ENCODE measurements at regions not wholly inside any gene's neighbourhood (a gene's known extent, or its start where the extent isn't known, plus 50 kb on each side); places are given as distances from the start of the nearest gene placed in this dataset.

DNA sequence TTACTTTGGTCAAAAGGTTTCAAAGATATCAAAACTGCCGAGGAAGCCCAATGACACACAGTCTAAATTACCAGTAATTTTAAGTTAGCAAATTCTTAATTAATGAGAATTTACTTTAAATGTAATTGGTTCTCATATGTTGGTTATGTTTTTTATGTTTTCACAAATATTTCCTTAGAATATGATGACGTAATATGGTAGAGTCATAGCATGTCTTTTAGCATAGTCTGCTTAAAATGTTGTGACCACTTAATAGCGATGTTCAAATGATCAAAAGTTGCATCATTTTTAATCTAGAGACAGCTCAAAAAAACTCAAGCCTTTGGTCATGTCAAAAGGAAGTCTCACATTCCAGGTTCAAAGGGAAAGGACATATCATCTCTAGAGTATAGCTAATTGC lies 123.3 kb upstream of the ST6GAL2 start:
- Histone ChIP-seq H3K27me3 (replicated peaks) (no peaks in the 10 kb centered on the region), H3K4me3 (ENCODE audit: low read depth, low read length) (no peak overlapping the region), H3K27ac (no peak overlapping the region), H3K36me3 (replicated peaks) (no peaks in the 10 kb centered on the region)
- no peak for DNase-seq
- TF ChIP-seq, protein P1, sequence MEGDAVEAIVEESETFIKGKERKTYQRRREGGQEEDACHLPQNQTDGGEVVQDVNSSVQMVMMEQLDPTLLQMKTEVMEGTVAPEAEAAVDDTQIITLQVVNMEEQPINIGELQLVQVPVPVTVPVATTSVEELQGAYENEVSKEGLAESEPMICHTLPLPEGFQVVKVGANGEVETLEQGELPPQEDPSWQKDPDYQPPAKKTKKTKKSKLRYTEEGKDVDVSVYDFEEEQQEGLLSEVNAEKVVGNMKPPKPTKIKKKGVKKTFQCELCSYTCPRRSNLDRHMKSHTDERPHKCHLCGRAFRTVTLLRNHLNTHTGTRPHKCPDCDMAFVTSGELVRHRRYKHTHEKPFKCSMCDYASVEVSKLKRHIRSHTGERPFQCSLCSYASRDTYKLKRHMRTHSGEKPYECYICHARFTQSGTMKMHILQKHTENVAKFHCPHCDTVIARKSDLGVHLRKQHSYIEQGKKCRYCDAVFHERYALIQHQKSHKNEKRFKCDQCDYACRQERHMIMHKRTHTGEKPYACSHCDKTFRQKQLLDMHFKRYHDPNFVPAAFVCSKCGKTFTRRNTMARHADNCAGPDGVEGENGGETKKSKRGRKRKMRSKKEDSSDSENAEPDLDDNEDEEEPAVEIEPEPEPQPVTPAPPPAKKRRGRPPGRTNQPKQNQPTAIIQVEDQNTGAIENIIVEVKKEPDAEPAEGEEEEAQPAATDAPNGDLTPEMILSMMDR (IDR thresholded peaks at IDR 0.05; ENCODE audit: low read depth, low read length, missing control alignments) = no peak
- in situ Hi-C loops (cut with HindIII; ENCODE audit: low pct_ligation_motif_present, low sequenced_read_pairs) = no loop called here

DNA sequence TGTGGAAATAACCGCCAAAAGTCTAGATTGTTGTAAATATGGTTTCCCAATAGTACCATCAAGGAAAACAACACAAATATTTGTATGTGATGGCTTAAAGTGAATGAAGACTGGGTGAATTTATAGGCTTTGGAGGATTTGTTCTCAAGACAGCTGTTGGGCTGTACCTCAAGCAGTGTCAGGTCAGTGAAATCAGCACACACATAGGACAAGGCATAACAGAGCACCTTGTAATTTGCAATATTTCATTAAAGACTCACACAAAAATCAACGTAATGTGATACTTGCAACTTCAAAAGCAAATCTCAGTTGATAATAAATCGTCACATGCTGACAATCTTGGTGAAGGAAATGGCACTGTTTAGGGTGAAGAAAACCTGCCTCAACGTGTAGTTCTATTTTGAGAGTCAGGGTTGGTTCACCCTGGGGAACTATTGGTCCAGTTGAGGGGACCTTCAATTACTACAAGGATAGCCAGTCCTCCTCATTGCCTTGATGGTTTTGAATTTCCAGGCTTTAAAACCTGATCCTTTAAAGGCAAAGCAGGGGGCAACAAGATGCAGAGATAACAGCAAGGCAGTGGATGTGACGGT lies 126.8 kb upstream of the ST6GAL2 start:
- H3K36me3 ChIP-seq (replicated peaks) = no peaks in the 10 kb centered on the region
- no peak overlapping the region for H3K27ac ChIP-seq
- in situ Hi-C loops (cut with HindIII; ENCODE audit: low pct_ligation_motif_present, low sequenced_read_pairs) = no loop called here
- DNase-seq = no peak
- no peaks in the 10 kb centered on the region for H3K27me3 ChIP-seq (replicated peaks)
- TF ChIP-seq, protein P1 (IDR thresholded peaks at IDR 0.05; ENCODE audit: low read depth, low read length, missing control alignments) = no peak
- H3K4me3 ChIP-seq (ENCODE audit: low read depth, low read length) = no peak overlapping the region

DNA sequence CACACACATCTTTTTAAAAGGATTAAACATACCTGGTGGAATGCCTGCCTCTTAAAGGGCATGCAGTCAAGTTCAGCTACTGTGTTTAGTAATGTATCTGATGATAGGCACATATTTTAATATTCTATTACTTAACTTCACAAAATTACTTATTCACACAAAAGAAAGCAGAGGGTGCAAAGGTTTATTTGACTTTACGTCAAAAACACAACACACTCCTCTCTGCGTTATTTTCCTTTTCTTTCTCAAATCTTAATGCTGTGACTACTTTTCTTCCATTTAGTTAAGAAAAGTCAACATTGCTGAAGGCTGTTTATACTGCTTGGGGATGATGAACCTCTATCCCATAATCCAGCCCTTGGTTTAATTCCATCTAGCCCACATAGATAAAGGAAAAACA lies 127.9 kb upstream of the ST6GAL2 start:
- TF ChIP-seq, protein P1 (IDR thresholded peaks at IDR 0.05; ENCODE audit: low read depth, low read length, missing control alignments) = no peak
- in situ Hi-C loops (cut with HindIII; ENCODE audit: low pct_ligation_motif_present, low sequenced_read_pairs) = no loop called here
- Histone ChIP-seq H3K4me3 (ENCODE audit: low read depth, low read length) (no peak overlapping the region), H3K27ac (no peak overlapping the region), H3K36me3 (replicated peaks) (no peaks in the 10 kb centered on the region), H3K27me3 (replicated peaks) (no peaks in the 10 kb centered on the region)
- no peak for DNase-seq

DNA sequence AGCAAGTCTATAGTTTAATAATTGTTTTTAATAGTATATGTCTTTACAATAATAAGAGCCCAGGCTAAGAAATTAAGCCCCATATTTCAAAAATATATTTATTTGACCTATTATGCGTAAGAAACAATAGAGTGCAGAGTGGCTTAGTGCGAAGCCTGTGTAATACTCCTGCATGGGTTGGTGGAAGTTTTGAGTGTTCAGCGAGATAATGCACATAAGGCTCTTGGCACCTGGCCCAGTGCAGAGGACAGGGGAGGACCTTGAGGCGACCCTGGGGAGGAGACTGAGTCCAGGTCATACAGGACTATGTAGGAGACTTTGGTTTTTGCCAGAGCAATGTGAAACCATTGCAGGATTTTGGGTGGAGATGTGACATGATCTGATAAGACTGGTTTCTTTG lies 132.4 kb upstream of the ST6GAL2 start:
- DNase-seq = no peak
- no peak overlapping the region for H3K27ac ChIP-seq
- in situ Hi-C loops (cut with HindIII; ENCODE audit: low pct_ligation_motif_present, low sequenced_read_pairs) = no loop called here
- H3K36me3 ChIP-seq (replicated peaks) = no peaks in the 10 kb centered on the region
- no peaks in the 10 kb centered on the region for H3K27me3 ChIP-seq (replicated peaks)
- no peak overlapping the region for H3K4me3 ChIP-seq (ENCODE audit: low read depth, low read length)
- TF ChIP-seq, protein P1 (IDR thresholded peaks at IDR 0.05; ENCODE audit: low read depth, low read length, missing control alignments) = no peak

DNA sequence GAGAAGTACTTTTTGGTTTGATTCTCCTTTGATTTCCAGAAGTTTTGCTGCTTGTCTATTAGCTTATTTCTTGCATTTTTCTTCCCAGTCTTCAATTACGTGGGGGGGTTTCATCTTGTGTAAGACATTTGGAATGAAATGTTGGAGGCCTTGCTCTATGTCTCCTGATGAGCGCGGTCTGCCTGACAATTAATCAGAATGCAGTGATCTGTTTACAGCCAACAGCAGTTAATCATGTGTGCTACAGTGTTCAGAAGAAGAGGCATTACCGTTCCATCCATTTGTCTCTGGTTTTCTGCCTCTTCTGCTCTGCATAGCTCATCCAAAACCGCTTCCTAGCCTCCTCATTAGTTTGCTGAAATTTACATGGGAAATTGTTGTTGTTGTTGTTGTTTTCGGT lies 134.4 kb upstream of the ST6GAL2 start:
- H3K27ac ChIP-seq = no peak overlapping the region
- no peaks in the 10 kb centered on the region for H3K36me3 ChIP-seq (replicated peaks)
- TF ChIP-seq, protein P1 (IDR thresholded peaks at IDR 0.05; ENCODE audit: low read depth, low read length, missing control alignments) = no peak
- in situ Hi-C loops (cut with HindIII; ENCODE audit: low pct_ligation_motif_present, low sequenced_read_pairs) = no loop called here
- DNase-seq = no peak
- no peaks in the 10 kb centered on the region for H3K27me3 ChIP-seq (replicated peaks)
- no peak overlapping the region for H3K4me3 ChIP-seq (ENCODE audit: low read depth, low read length)

DNA sequence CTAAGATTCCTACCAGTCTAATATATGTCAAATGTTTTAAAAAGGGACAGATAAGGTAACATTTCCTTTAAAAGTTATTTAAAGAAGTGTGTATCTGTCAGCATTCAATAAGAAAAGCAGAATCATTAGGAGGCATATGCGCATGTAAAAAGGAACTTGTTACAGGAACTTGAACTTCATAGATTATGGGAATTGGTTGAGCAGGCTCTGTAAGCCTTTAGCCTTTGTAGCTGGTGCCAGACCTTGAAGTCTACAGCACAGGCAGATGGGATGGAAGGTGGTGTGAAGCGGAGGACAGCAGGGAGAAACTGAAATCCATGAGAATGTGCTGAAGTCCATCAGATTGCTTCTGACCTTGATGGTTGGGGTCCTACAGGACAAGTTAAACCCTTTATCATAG lies 138.3 kb upstream of the ST6GAL2 start:
- H3K36me3 ChIP-seq (replicated peaks) = no peaks in the 10 kb centered on the region
- no peak overlapping the region for H3K27ac ChIP-seq
- TF ChIP-seq, protein P1 (IDR thresholded peaks at IDR 0.05; ENCODE audit: low read depth, low read length, missing control alignments) = no peak
- no peak for DNase-seq
- no peak overlapping the region for H3K4me3 ChIP-seq (ENCODE audit: low read depth, low read length)
- in situ Hi-C loops (cut with HindIII; ENCODE audit: low pct_ligation_motif_present, low sequenced_read_pairs) = no loop called here
- H3K27me3 ChIP-seq (replicated peaks) = no peaks in the 10 kb centered on the region

All from brain microvascular endothelial cell (primary cell).